H1 (cell line): ENCODE measurements at regions not wholly inside any gene's neighbourhood (a gene's known extent, or its start where the extent isn't known, plus 50 kb on each side); places are given as distances from the start of the nearest gene placed in this dataset.

ENCODE experiments used
- CTCF ChIA-PET: fragments of 300-600 bp; sonication (Branson Sonifier 250); formaldehyde crosslinking; loops from one replicate; lab custom pipeline; 2021; ENCODE audit not compliant: partially characterized antibody; lab: Charles Lee
- POLR2A ChIA-PET: fragments of 300-600 bp; sonication (Branson Sonifier 250); formaldehyde crosslinking; loops from one replicate; lab custom pipeline; 2021; ENCODE audit warnings: inconsistent platforms; ENCODE audit not compliant: partially characterized antibody; lab: Charles Lee
- DNase-seq, 2 experiments: peaks; one replicate each; pipeline versions ENCODE4 v3.0.0 to v3.0.0-alpha.2; 2010 to 2022; ENCODE audit warnings: low spot score in 2 of 2, low read depth in 1 of 2, mixed read lengths in 1 of 2
- FAIRE-seq: peaks from 2 replicates; lab custom pipeline; 2011; peaks lifted over from hg19 to GRCh38; lab: Jason Lieb, UNC
- H2AFZ ChIP-seq: 2 replicates; pipeline ENCODE4 v1.8.1; 2012; ENCODE audit warnings: low read length, inconsistent platforms
- H2AK5ac ChIP-seq: 2 replicates; pipeline ENCODE4 v1.6.1; 2013; ENCODE audit warnings: low read depth, low read length
- H2BK120ac ChIP-seq: replicated peaks from 2 replicates; pipeline ENCODE3; 2013; ENCODE audit warnings: low read depth, low read length, inconsistent platforms
- H2BK12ac ChIP-seq: 2 replicates; pipeline ENCODE4 v1.6.1; 2013; ENCODE audit warnings: low read depth, low read length
- H2BK15ac ChIP-seq: 2 replicates; pipeline ENCODE4 v1.6.1; 2013; ENCODE audit warnings: low read length
- H2BK20ac ChIP-seq: 2 replicates; pipeline ENCODE4 v1.6.1; 2013; ENCODE audit warnings: low read length
- H2BK5ac ChIP-seq: 2 replicates; pipeline ENCODE4 v1.6.1; 2013; ENCODE audit warnings: low read depth, low read length
- H3K14ac ChIP-seq: 2 replicates; pipeline ENCODE4 v1.6.1; 2013; ENCODE audit warnings: inconsistent platforms; ENCODE audit not compliant: insufficient read length
- H3K18ac ChIP-seq: 2 replicates; pipeline ENCODE4 v1.6.1; 2013; ENCODE audit warnings: low read length; ENCODE audit errors: extremely low read depth
- H3K23ac ChIP-seq: 2 replicates; pipeline ENCODE4 v1.6.1; 2013; ENCODE audit warnings: inconsistent platforms; ENCODE audit not compliant: insufficient read length
- H3K23me2 ChIP-seq: 2 replicates; pipeline ENCODE4 v1.6.1; 2013; ENCODE audit warnings: low read depth, low read length
- H3K27ac ChIP-seq: 2 replicates; pipeline ENCODE4 v1.6.1; 2011; ENCODE audit warnings: low read depth, low read length, inconsistent platforms
- H3K27me3 ChIP-seq, 4 experiments: replicated peaks in 1 of 4; 1 replicate in 1 of 4; 2 replicates in 3 of 4; pipeline versions ENCODE4 v1.6.1 to v1.8.1; 2011 to 2013; ENCODE audit warnings: low read length in 3 of 4, mild to moderate bottlenecking in 3 of 4, inconsistent platforms in 2 of 4, mixed read lengths in 2 of 4, moderate library complexity in 1 of 4; ENCODE audit not compliant: control insufficient read depth in 3 of 4, insufficient read depth in 3 of 4; ENCODE audit errors: extremely low read depth in 1 of 4
- H3K36me3 ChIP-seq, 4 experiments: 2 replicates each; pipeline versions ENCODE4 v1.6.1 to v1.8.1; 2011 to 2013; ENCODE audit warnings: mild to moderate bottlenecking in 4 of 4, low read length in 3 of 4, moderate library complexity in 2 of 4, control low read depth in 1 of 4, inconsistent platforms in 1 of 4; ENCODE audit not compliant: insufficient read depth in 4 of 4, control insufficient read depth in 2 of 4
- H3K4ac ChIP-seq: replicated peaks from 2 replicates; pipeline ENCODE3; 2013; ENCODE audit warnings: low read length, low read depth, mixed read lengths, inconsistent platforms; ENCODE audit not compliant: insufficient read length
- H3K4me1 ChIP-seq, 4 experiments: replicated peaks in 1 of 4; 1 replicate in 1 of 4; 2 replicates in 3 of 4; pipeline versions ENCODE4 v1.6.1 to v1.8.1; 2011 to 2013; ENCODE audit warnings: low read length in 3 of 4, inconsistent platforms in 2 of 4, mixed read lengths in 1 of 4; ENCODE audit not compliant: insufficient read depth in 4 of 4, control insufficient read depth in 3 of 4
- H3K4me2 ChIP-seq, 2 experiments: 2 replicates each; pipeline versions ENCODE4 v1.6.1 to v1.8.1; 2011 to 2013; ENCODE audit warnings: low read depth in 2 of 2, low read length in 2 of 2, control low read depth in 1 of 2, inconsistent platforms in 1 of 2, mild to moderate bottlenecking in 1 of 2; ENCODE audit not compliant: insufficient read depth in 1 of 2
- H3K4me3 ChIP-seq, 4 experiments: fragments of 200-600, 300-600 bp in 1 of 4; sonication (generic), shearing (Covaris generic), sonication (Bioruptor Twin) in 1 of 4; 2 replicates each; pipeline versions ENCODE4 v1.5.1 to v1.8.1; 2011 to 2016; ENCODE audit warnings: low read length in 4 of 4, low read depth in 3 of 4, control low read depth in 2 of 4, inconsistent platforms in 2 of 4, mild to moderate bottlenecking in 2 of 4, mixed read lengths in 1 of 4, moderate library complexity in 1 of 4; ENCODE audit not compliant: insufficient read depth in 2 of 4; ENCODE audit errors: extremely low read depth in 1 of 4
- H3K56ac ChIP-seq: replicated peaks from 2 replicates; pipeline ENCODE3; 2013; ENCODE audit warnings: low read depth, mild to moderate bottlenecking, mixed read lengths, low read length, inconsistent platforms; ENCODE audit not compliant: insufficient read length
- H3K79me1 ChIP-seq: 2 replicates; pipeline ENCODE4 v1.6.1; 2013; ENCODE audit warnings: low read depth, low read length, control low read depth
- H3K79me2 ChIP-seq, 2 experiments: 2 replicates each; pipeline versions ENCODE4 v1.6.1 to v1.8.1; 2012 to 2013; ENCODE audit warnings: low read length in 2 of 2, mild to moderate bottlenecking in 2 of 2, inconsistent platforms in 1 of 2; ENCODE audit not compliant: insufficient read depth in 2 of 2, control insufficient read depth in 1 of 2
- H3K9ac ChIP-seq, 4 experiments: replicated peaks in 1 of 4; 1 replicate in 1 of 4; 2 replicates in 3 of 4; pipeline versions ENCODE4 v1.6.1 to v1.8.1; 2011 to 2013; ENCODE audit warnings: low read depth in 3 of 4, low read length in 3 of 4, control low read depth in 2 of 4, mild to moderate bottlenecking in 2 of 4, moderate library complexity in 2 of 4, inconsistent platforms in 1 of 4; ENCODE audit errors: extremely low read depth in 1 of 4
- H3K9me3 ChIP-seq, 2 experiments: 2 replicates each; pipeline versions ENCODE4 v1.6.1 to v1.8.1; 2012 to 2013; ENCODE audit warnings: mild to moderate bottlenecking in 2 of 2, moderate library complexity in 2 of 2, control low read depth in 1 of 2, inconsistent platforms in 1 of 2, low read depth in 1 of 2, low read length in 1 of 2, mixed read lengths in 1 of 2; ENCODE audit not compliant: insufficient read depth in 2 of 2
- H4K20me1 ChIP-seq, 2 experiments: replicated peaks in 1 of 2; 2 replicates each; pipeline versions ENCODE3 to v1.8.1; 2011 to 2013; ENCODE audit warnings: inconsistent platforms in 2 of 2, low read length in 2 of 2, mild to moderate bottlenecking in 1 of 2; ENCODE audit not compliant: insufficient read depth in 2 of 2, control insufficient read depth in 1 of 2
- H4K5ac ChIP-seq: 2 replicates; pipeline ENCODE4 v1.6.1; 2013; ENCODE audit warnings: low read length, low read depth, mixed read lengths, inconsistent platforms; ENCODE audit not compliant: insufficient read length
- H4K8ac ChIP-seq: 2 replicates; pipeline ENCODE4 v1.8.0; 2013; ENCODE audit warnings: mild to moderate bottlenecking, moderate library complexity, low read length, inconsistent platforms; ENCODE audit not compliant: insufficient read depth; ENCODE audit errors: extremely low read depth
- H4K91ac ChIP-seq: replicated peaks from 2 replicates; pipeline ENCODE3; 2013; ENCODE audit warnings: low read length, mixed read lengths, inconsistent platforms; ENCODE audit not compliant: insufficient read length
- CHD1 ChIP-seq: IDR thresholded peaks from 2 replicates; pipeline ENCODE4 v1.6.1; 2012; ENCODE audit warnings: low read depth, low read length, improper control_type of control experiment
- EZH2 ChIP-seq: fragments of 200-600 bp; sonication (generic); IDR thresholded peaks from 2 replicates; pipeline ENCODE4 v1.7.1; 2012; ENCODE audit warnings: low read depth, mild to moderate bottlenecking, moderate library complexity, low read length, inconsistent platforms; ENCODE audit not compliant: severe bottlenecking
- GTF2F1 ChIP-seq: IDR thresholded peaks from 2 replicates; pipeline ENCODE4 v1.6.1; 2012; ENCODE audit warnings: low read depth, low read length, improper control_type of control experiment, borderline replicate concordance
- HDAC2 ChIP-seq, 2 experiments: fragments of 300-600 bp in 1 of 2; sonication (generic) in 1 of 2; IDR thresholded peaks; 2 replicates each; pipeline ENCODE4 v1.6.1; 2011 to 2012; ENCODE audit warnings: low read depth in 2 of 2, low read length in 2 of 2, mild to moderate bottlenecking in 2 of 2, moderate library complexity in 2 of 2, borderline replicate concordance in 1 of 2, inconsistent platforms in 1 of 2
- JUN ChIP-seq: IDR thresholded peaks from 2 replicates; pipeline ENCODE4 v1.6.1; 2011; ENCODE audit warnings: low read depth, mild to moderate bottlenecking, improper control_type of control experiment, low read length
- KDM1A ChIP-seq: fragments of 200-600, 300-600 bp; sonication (generic); IDR thresholded peaks from 2 replicates; pipeline ENCODE4 v1.7.1; 2016; ENCODE audit warnings: mild to moderate bottlenecking, low read length, borderline replicate concordance
- MAX ChIP-seq: IDR thresholded peaks from 2 replicates; pipeline ENCODE4 v1.6.1; 2012; ENCODE audit warnings: inconsistent platforms
- RNF2 ChIP-seq: fragments of 200-900, 300-1000 bp; sonication (generic); IDR thresholded peaks from 2 replicates; pipeline ENCODE4 v1.7.1; 2016; ENCODE audit warnings: borderline replicate concordance, low read depth, mild to moderate bottlenecking, antibody characterized with exemption, low read length; ENCODE audit not compliant: poor library complexity, severe bottlenecking; ENCODE audit errors: missing control alignments
- SAP30 ChIP-seq: fragments of 300-600 bp; sonication (generic); IDR thresholded peaks from 2 replicates; pipeline ENCODE4 v1.7.1; 2012; ENCODE audit warnings: low read length, moderate library complexity, mild to moderate bottlenecking, inconsistent platforms; ENCODE audit not compliant: insufficient read depth, insufficient replicate concordance
- SP1 ChIP-seq: IDR thresholded peaks from 2 replicates; pipeline ENCODE4 v1.6.1; 2011; ENCODE audit warnings: low read depth, low read length
- SP4 ChIP-seq: IDR thresholded peaks from 2 replicates; pipeline ENCODE4 v1.6.1; 2012; ENCODE audit warnings: low read length, inconsistent platforms
- SRF ChIP-seq: IDR thresholded peaks from 2 replicates; pipeline ENCODE4 v1.6.1; 2011; ENCODE audit warnings: mild to moderate bottlenecking, low read depth, low read length, moderate library complexity
- TAF7 ChIP-seq: optimal IDR thresholded peaks from 2 replicates; pipeline ENCODE3; 2011; ENCODE audit warnings: low read depth, mild to moderate bottlenecking, inconsistent platforms, low read length, moderate library complexity, borderline replicate concordance
- ZNF274 ChIP-seq: IDR thresholded peaks from 2 replicates; pipeline ENCODE4 v1.7.0; 2012; ENCODE audit warnings: low read length, borderline replicate concordance; ENCODE audit errors: extremely low read depth
- WGBS, 2 experiments: shearing (Covaris generic) in 1 of 2; methylation state at CpG; one replicate each; pipeline versions ENCODE4 v1.1.6 to v1.1.7; 2013 to 2015; ENCODE audit warnings: low lambda C conversion rate in 2 of 2, mixed read lengths in 2 of 2, inconsistent platforms in 1 of 2, low coverage in 1 of 2, missing lambda C conversion rate in 1 of 2; ENCODE audit not compliant: insufficient replicate concordance in 2 of 2, insufficient coverage in 1 of 2, insufficient read length in 1 of 2; ENCODE audit errors: extremely low coverage in 1 of 2, missing lambda C conversion rate in 1 of 2; 5-methylcytosine and 5-hydroxymethylcytosine counted together

GRCh38 chr5:165809914-165810313, 2304.5 kb downstream of the MAT2B start:
- Histone ChIP-seq H3K56ac (no peak overlapping the region), H2AFZ (no peak overlapping the region), H2AK5ac (no peak overlapping the region), H3K14ac (no peak overlapping the region), H3K23ac (no peak overlapping the region), H3K36me3 (no peaks in the 10 kb centered on the region), H3K23me2 (no peaks in the 10 kb centered on the region), H2BK12ac (no peak overlapping the region), H2BK20ac (no peak overlapping the region), H3K4ac (no peak overlapping the region), H3K9me3 (no peaks in the 10 kb centered on the region), H4K20me1 (no peaks in the 10 kb centered on the region), H3K9ac (no peak overlapping the region), H2BK120ac (no peak overlapping the region), H3K27ac (no peak overlapping the region), H4K8ac (no peak overlapping the region), H3K79me2 (no peaks in the 10 kb centered on the region), H3K27me3 (peaks cover 0 to 2% (median 0%) of the 10 kb centered on the region in 4 experiments; a peak in 1 of 7 replicates), H4K5ac (no peak overlapping the region), H3K4me2 (no peak overlapping the region), H3K4me1 (peaks cover 0 to 3% (median 1%) of the 10 kb centered on the region in 4 experiments; a peak in 2 of 7 replicates), H3K18ac (no peak overlapping the region), H3K79me1 (no peaks in the 10 kb centered on the region), H4K91ac (no peak overlapping the region), H2BK5ac (no peak overlapping the region), H3K4me3 (no peak overlapping the region), H2BK15ac (no peak overlapping the region)
- no peak for FAIRE-seq
- POLR2A ChIA-PET, result no interaction called here
- WGBS, 2 experiments, result 89% methylated on average over 3 of the region's 3 CpGs; no CpG with 5 or more reads in 1 of the 2 experiments
- DNase-seq, result no peak
- CTCF ChIA-PET, result no interaction called here
- TF ChIP-seq EZH2, result no peak
- no peak for TF ChIP-seq SRF
- TF ChIP-seq HDAC2 (IDR thresholded peaks at IDR 0.05; ENCODE audit: borderline replicate concordance in 1 of 2, low read depth in 2 of 2, low read length in 2 of 2), result no peak
- TF ChIP-seq ZNF274, result no peak
- no peak for TF ChIP-seq JUN
- no peak for TF ChIP-seq KDM1A
- no peak for TF ChIP-seq CHD1
- no peak for TF ChIP-seq SP1
- TF ChIP-seq GTF2F1, result no peak
- TF ChIP-seq SAP30, result no peak
- TF ChIP-seq RNF2, result no peak
- TF ChIP-seq TAF7, result no peak
- TF ChIP-seq MAX, result no peak
- TF ChIP-seq SP4, result no peak
